KMS-11 (cell line): ENCODE measurements at regions not wholly inside any gene's neighbourhood (a gene's known extent, or its start where the extent isn't known, plus 50 kb on each side); places are given as distances from the start of the nearest gene placed in this dataset.

ENCODE experiments used
- H2AFZ ChIP-seq: fragments of 200-600 bp; sonication (generic); 2 replicates; pipeline ENCODE4 v1.6.1; 2016; ENCODE audit warnings: antibody characterized with exemption, mixed run types, low read depth
- H3K27ac ChIP-seq: fragments of 200-600 bp; sonication (generic); 2 replicates; pipeline ENCODE4 v1.6.1; 2016; ENCODE audit warnings: mild to moderate bottlenecking, mixed run types
- H3K27me3 ChIP-seq: fragments of 200-600 bp; sonication (generic); 2 replicates; pipeline ENCODE4 v1.6.1; 2017; ENCODE audit warnings: mild to moderate bottlenecking, low read depth, mixed run types, moderate library complexity; ENCODE audit not compliant: insufficient read depth
- H3K36me3 ChIP-seq: fragments of 200-600 bp; sonication (generic); 2 replicates; pipeline ENCODE4 v1.6.1; 2017; ENCODE audit warnings: mild to moderate bottlenecking, mixed run types; ENCODE audit not compliant: insufficient read depth
- H3K4me1 ChIP-seq: fragments of 200-600 bp; sonication (generic); 2 replicates; pipeline ENCODE4 v1.6.1; 2016; ENCODE audit warnings: mild to moderate bottlenecking, low read depth, mixed run types; ENCODE audit not compliant: poor library complexity, severe bottlenecking
- H3K4me2 ChIP-seq: fragments of 200-600 bp; sonication (generic); 2 replicates; pipeline ENCODE4 v1.7.0; 2016; ENCODE audit warnings: mild to moderate bottlenecking, mixed run types
- H3K4me3 ChIP-seq: fragments of 200-600 bp; sonication (generic); IDR thresholded peaks from 2 replicates; pipeline ENCODE4 v1.6.1; 2017; ENCODE audit warnings: low read depth, low read length, mixed read lengths; ENCODE audit not compliant: insufficient read depth
- H3K79me2 ChIP-seq: fragments of 200-600 bp; sonication (generic); 2 replicates; pipeline ENCODE4 v1.6.1; 2016; ENCODE audit warnings: low read depth, mixed run types; ENCODE audit not compliant: insufficient read depth
- H3K9ac ChIP-seq: fragments of 200-600 bp; sonication (generic); 2 replicates; pipeline ENCODE4 v1.6.1; 2016; ENCODE audit warnings: mild to moderate bottlenecking, mixed run types
- H4K20me1 ChIP-seq: fragments of 200-600 bp; sonication (generic); 2 replicates; pipeline ENCODE4 v1.6.1; 2016; ENCODE audit warnings: mild to moderate bottlenecking, mixed run types; ENCODE audit not compliant: insufficient read depth
- CTCF ChIP-seq: fragments of 200-600 bp; sonication (generic); conservative IDR thresholded peaks from 2 replicates; pipeline ENCODE4 v1.6.1; 2017; ENCODE audit warnings: low read depth, mild to moderate bottlenecking, antibody characterized with exemption, low read length, moderate library complexity, mixed read lengths

DNA sequence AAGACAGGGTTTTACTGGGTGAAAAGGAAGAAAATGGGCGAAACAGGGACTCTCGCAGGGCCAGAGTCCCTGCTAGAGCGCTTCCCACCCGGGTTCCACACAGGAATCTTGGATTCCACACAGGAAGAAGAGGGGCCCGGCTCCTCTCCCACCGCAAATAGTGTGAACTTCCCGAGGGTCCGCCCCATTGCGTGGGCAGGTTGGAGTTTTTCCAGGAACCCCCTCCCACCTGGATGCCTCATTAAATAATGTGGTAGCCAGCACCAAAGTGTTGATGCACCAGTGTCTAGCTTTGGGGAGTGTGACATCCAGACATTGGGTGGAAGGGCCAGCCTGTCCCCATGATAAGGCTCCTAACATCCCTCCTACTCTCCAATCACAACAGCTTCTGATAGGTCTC is 330.3 kb upstream of the ZNF32 start:
- H3K27ac ChIP-seq = no peak overlapping the region
- H3K4me1 ChIP-seq = no peaks in the 10 kb centered on the region
- no peaks in the 10 kb centered on the region for H3K36me3 ChIP-seq
- H3K4me2 ChIP-seq = no peak overlapping the region
- no peaks in the 10 kb centered on the region for H3K27me3 ChIP-seq
- no peak overlapping the region for H3K4me3 ChIP-seq
- TF ChIP-seq CTCF = no peak
- no peak overlapping the region for H3K9ac ChIP-seq
- H2AFZ ChIP-seq = no peak overlapping the region
- H4K20me1 ChIP-seq = no peaks in the 10 kb centered on the region
- H3K79me2 ChIP-seq = no peaks in the 10 kb centered on the region

GRCh38 chr10:43978091-43978490 is 329.4 kb upstream of the ZNF32 start:
- Histone ChIP-seq H4K20me1 (no peaks in the 10 kb centered on the region), H3K36me3 (no peaks in the 10 kb centered on the region), H3K4me2 (no peak overlapping the region), H2AFZ (no peak overlapping the region), H3K9ac (no peak overlapping the region), H3K4me3 (no peak overlapping the region), H3K79me2 (no peaks in the 10 kb centered on the region), H3K27me3 (no peaks in the 10 kb centered on the region), H3K4me1 (no peaks in the 10 kb centered on the region), H3K27ac (no peak overlapping the region)
- no peak for TF ChIP-seq CTCF

DNA sequence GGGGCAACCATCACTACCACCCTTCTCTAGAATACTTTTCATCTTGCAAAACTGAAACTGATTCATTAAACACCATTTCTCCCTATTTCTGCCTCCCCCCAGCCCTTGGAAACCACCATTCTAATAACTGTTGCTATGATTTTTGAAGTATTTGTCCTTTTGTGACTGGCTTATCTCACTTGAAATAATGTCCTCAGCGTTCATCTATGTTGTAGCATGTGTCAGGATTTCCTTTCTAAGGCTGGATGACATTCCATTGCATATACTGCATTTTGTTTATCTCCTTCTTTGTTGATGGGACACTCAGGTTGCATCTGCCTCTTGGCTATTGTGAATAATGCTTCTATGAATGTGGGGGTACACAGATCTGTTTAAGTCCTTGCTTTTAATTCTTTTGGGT is 327.6 kb upstream of the ZNF32 start:
- no peaks in the 10 kb centered on the region for H3K79me2 ChIP-seq
- no peaks in the 10 kb centered on the region for H4K20me1 ChIP-seq
- no peak overlapping the region for H3K4me3 ChIP-seq
- no peak overlapping the region for H2AFZ ChIP-seq
- H3K27me3 ChIP-seq = no peaks in the 10 kb centered on the region
- TF ChIP-seq CTCF = no peak
- H3K9ac ChIP-seq = no peak overlapping the region
- H3K27ac ChIP-seq = no peak overlapping the region
- no peak overlapping the region for H3K4me2 ChIP-seq
- no peaks in the 10 kb centered on the region for H3K36me3 ChIP-seq
- H3K4me1 ChIP-seq = no peaks in the 10 kb centered on the region

DNA sequence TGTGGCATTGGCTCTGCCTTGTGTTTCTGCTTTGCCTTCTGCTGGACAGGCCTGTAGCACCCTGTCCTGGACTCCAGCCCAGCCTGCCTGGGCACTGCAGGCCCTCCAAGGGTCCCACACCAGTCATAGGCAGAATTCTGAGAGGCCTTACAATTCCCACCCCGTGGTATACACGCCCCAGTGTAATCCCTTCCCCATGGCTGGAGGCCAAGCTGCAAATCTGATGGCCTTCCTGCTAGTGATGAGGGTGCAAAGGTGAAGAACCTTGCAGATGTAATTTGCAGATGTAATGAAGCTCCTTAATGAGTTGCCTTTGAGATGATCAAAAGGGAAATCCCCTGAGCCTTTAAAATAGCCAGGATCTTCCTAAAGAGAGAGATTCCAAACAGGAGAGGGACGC is 325.1 kb upstream of the ZNF32 start:
- TF ChIP-seq CTCF = no peak
- Histone ChIP-seq H3K27me3 (no peaks in the 10 kb centered on the region), H3K27ac (no peak overlapping the region), H3K4me2 (no peak overlapping the region), H3K4me1 (no peaks in the 10 kb centered on the region), H4K20me1 (no peaks in the 10 kb centered on the region), H3K9ac (no peak overlapping the region), H3K79me2 (no peaks in the 10 kb centered on the region), H2AFZ (no peak overlapping the region), H3K36me3 (no peaks in the 10 kb centered on the region), H3K4me3 (no peak overlapping the region)
